HepG2 (cell line): ENCODE measurements at regions not wholly inside any gene's neighbourhood (a gene's known extent, or its start where the extent isn't known, plus 50 kb on each side); places are given as distances from the start of the nearest gene placed in this dataset.

Source experiments
- ATAC-seq: fragments of 200-7000 bp; cut with Tn5 transposase; 3 replicates; pipeline ENCODE4 v1.9.1; 2020; ENCODE audit warnings: mild to moderate bottlenecking, moderate library complexity
- BruUV-seq: library from RNA; stranded (reverse); fragments of 400-500 nt; replicated peaks from 2 replicates; lab custom pipeline; 2021; lab: Mats Ljungman, UMichigan
- CTCF ChIA-PET: fragments of 300-600 bp; formaldehyde crosslinking; extraction: SDS; loops from one replicate; lab custom pipeline; 2021; ENCODE audit warnings: low total read pairs, inconsistent platforms, low intra/inter-chr PET ratio; lab: Yijun Ruan, JAX
- POLR2A ChIA-PET: fragments of 350-600 bp; sonication (Branson Sonifier 250); formaldehyde crosslinking; loops from one replicate; lab custom pipeline; 2020; ENCODE audit warnings: antibody characterized with exemption, inconsistent platforms; lab: Yijun Ruan, JAX
- DNase-seq: peaks from one replicate; pipeline ENCODE4 v3.0.0-alpha.2; 2015; ENCODE audit warnings: low spot score
- FAIRE-seq: peaks from 3 replicates; lab custom pipeline; 2011; peaks lifted over from hg19 to GRCh38; lab: Jason Lieb, UNC
- H2AFZ ChIP-seq: one replicate; pipeline ENCODE4 v1.6.1; 2011; ENCODE audit warnings: low read length, inconsistent platforms
- H3K27ac ChIP-seq: fragments of 300-600 bp; 3 replicates; pipeline ENCODE4 v1.8.0; 2011; ENCODE audit warnings: mixed run types, mild to moderate bottlenecking, mixed read lengths, low read length, inconsistent platforms; ENCODE audit not compliant: insufficient read depth; ENCODE audit errors: extremely low read length
- H3K27me3 ChIP-seq, 2 experiments: fragments of 200-600 bp in 1 of 2; 2 replicates in 1 of 2; 3 replicates in 1 of 2; pipeline versions ENCODE4 v1.6.0 to v1.8.0; 2011; ENCODE audit warnings: low read length in 2 of 2, mild to moderate bottlenecking in 2 of 2, moderate library complexity in 2 of 2, inconsistent platforms in 1 of 2; ENCODE audit not compliant: insufficient read depth in 2 of 2, control insufficient read depth in 1 of 2
- H3K36me3 ChIP-seq, 2 experiments: fragments of 200-600 bp in 1 of 2; replicated peaks in 1 of 2; 2 replicates in 1 of 2; 3 replicates in 1 of 2; pipeline versions ENCODE4 v1.5.1 to v1.8.0; 2011; ENCODE audit warnings: low read length in 2 of 2, inconsistent platforms in 1 of 2; ENCODE audit not compliant: insufficient read depth in 2 of 2, control insufficient read depth in 1 of 2
- H3K4me1 ChIP-seq: 2 replicates; pipeline ENCODE4 v1.5.1; 2012; ENCODE audit warnings: low read length, inconsistent platforms; ENCODE audit not compliant: insufficient read depth
- H3K4me2 ChIP-seq: 2 replicates; pipeline ENCODE4 v1.6.0; 2011; ENCODE audit warnings: low read depth, low read length, inconsistent platforms
- H3K4me3 ChIP-seq, 3 experiments: fragments of 200-600 bp in 1 of 3; sonication (generic), shearing (Covaris generic) in 1 of 3; replicated peaks in 1 of 3; 2 replicates each; pipeline ENCODE4 v1.5.1; 2011 to 2016; ENCODE audit warnings: low read length in 3 of 3, inconsistent platforms in 2 of 3, low read depth in 2 of 3, mild to moderate bottlenecking in 2 of 3, control low read depth in 1 of 3, mixed read lengths in 1 of 3; ENCODE audit not compliant: insufficient read depth in 1 of 3
- H3K79me2 ChIP-seq: one replicate; pipeline ENCODE4 v1.6.1; 2011; ENCODE audit warnings: low read length, inconsistent platforms; ENCODE audit not compliant: insufficient read depth
- H3K9ac ChIP-seq: 2 replicates; pipeline ENCODE4 v1.6.0; 2011; ENCODE audit warnings: mild to moderate bottlenecking, low read depth, low read length, inconsistent platforms; ENCODE audit not compliant: insufficient read depth
- H3K9me3 ChIP-seq: 2 replicates; pipeline ENCODE4 v1.5.1; 2012; ENCODE audit warnings: mild to moderate bottlenecking, low read length
- H4K20me1 ChIP-seq: 2 replicates; pipeline ENCODE4 v1.6.0; 2011; ENCODE audit warnings: inconsistent platforms, mild to moderate bottlenecking, low read length, moderate library complexity; ENCODE audit not compliant: insufficient read depth
- ADNP ChIP-seq: sonication (generic); formaldehyde crosslinking; IDR thresholded peaks from 2 replicates; pipeline ENCODE4 v1.4.0; 2020; ENCODE audit warnings: missing genetic modification reagents
- ATF7 ChIP-seq, 2 experiments: fragments of 450-650 bp in 1 of 2; sonication (generic) in 1 of 2; formaldehyde crosslinking in 1 of 2; IDR thresholded peaks; 2 replicates each; pipeline versions ENCODE4 v1.4.0 to v1.6.1; 2016 to 2020; ENCODE audit warnings: antibody characterized with exemption in 1 of 2, mild to moderate bottlenecking in 1 of 2, missing genetic modification reagents in 1 of 2
- HOXA3 ChIP-seq: sonication (generic); formaldehyde crosslinking; IDR thresholded peaks from 2 replicates; pipeline ENCODE4 v1.5.0; 2020; ENCODE audit warnings: missing genetic modification reagents
- KDM5A ChIP-seq: fragments of 200-600 bp; sonication (generic); IDR thresholded peaks from 2 replicates; pipeline ENCODE4 v1.7.0; 2018; ENCODE audit warnings: antibody characterized with exemption, mild to moderate bottlenecking, low read length, borderline replicate concordance
- NFE2 ChIP-seq: sonication (generic); formaldehyde crosslinking; IDR thresholded peaks from 2 replicates; pipeline ENCODE4 v1.4.0; 2020; ENCODE audit warnings: missing genetic modification reagents
- NPAS2 ChIP-seq: sonication (generic); formaldehyde crosslinking; IDR thresholded peaks from 2 replicates; pipeline ENCODE4 v1.8.0; 2022; ENCODE audit warnings: mild to moderate bottlenecking, missing genetic modification reagents, borderline replicate concordance
- RBFOX2 ChIP-seq: fragments of 200-400 bp; formaldehyde crosslinking; IDR thresholded peaks from 2 replicates; pipeline ENCODE4 v1.6.1; 2017; ENCODE audit warnings: low read depth, mild to moderate bottlenecking, low read length
- RFX3 ChIP-seq: IDR thresholded peaks from 2 replicates; pipeline ENCODE4 v1.6.1; 2016; ENCODE audit warnings: missing biosample characterization, missing genetic modification reagents
- TCF7 ChIP-seq: sonication (generic); IDR thresholded peaks from 2 replicates; pipeline ENCODE4 v1.6.1; 2016; ENCODE audit warnings: antibody characterized with exemption, low read depth
- WGBS: methylation state at CpG from one replicate; pipeline ENCODE4 v1.1.6; 2017; ENCODE audit warnings: low lambda C conversion rate; 5-methylcytosine and 5-hydroxymethylcytosine counted together
- in situ Hi-C: cut with HindIII; loops from 2 replicates; pipeline ENCODE4 v1.10.0; 2017; ENCODE audit warnings: low pct_unique_long_range_greater_than_20kb; ENCODE audit not compliant: extremely low pct_ligation_motif_present
- intact Hi-C: fragments of 100-400 bp; cut with micrococcal nuclease; formaldehyde crosslinking; loops from one replicate; pipeline ENCODE4 v1.10.0; 2022; ENCODE audit not compliant: unreplicated experiment
- TF ChIP-seq, protein P1 (sequence below): sonication (generic); formaldehyde crosslinking; IDR thresholded peaks from 2 replicates; pipeline ENCODE4 v1.4.0; 2020; ENCODE audit warnings: missing genetic modification reagents
- TF ChIP-seq, protein P2 (sequence below): sonication (generic); formaldehyde crosslinking; IDR thresholded peaks from 2 replicates; pipeline ENCODE4 v1.8.1; 2023; ENCODE audit warnings: missing genetic modification reagents, inconsistent platforms, borderline replicate concordance
- TF ChIP-seq, protein P3 (sequence below): sonication (generic); formaldehyde crosslinking; conservative IDR thresholded peaks from 2 replicates; pipeline ENCODE4 v1.4.0; 2020; ENCODE audit warnings: missing genetic modification reagents

GRCh38 chr6:63517221-63517620 is 55.1 kb upstream of the LOC128125822 start:
- BruUV-seq, result no TSS peak
- no peak for DNase-seq
- Histone ChIP-seq H3K9ac (peak overlapping the region; percentile 86), H3K27me3 (no peaks in the 10 kb centered on the region), H4K20me1 (no peaks in the 10 kb centered on the region), H3K27ac (peak overlapping the region; percentile 97), H3K4me1 (peaks cover 96% of the 10 kb centered on the region), H3K4me3 (peak overlapping the region; percentile 38 to 62 (median 38); a peak in 5 of 6 replicates), H3K4me2 (peak overlapping the region; percentile 78), H3K9me3 (no peaks in the 10 kb centered on the region), H3K36me3 (no peaks in the 10 kb centered on the region), H3K79me2 (peaks cover 27% of the 10 kb centered on the region), H2AFZ (no peak overlapping the region)
- POLR2A ChIA-PET, result interaction anchor here (0.6 to 7.0 kb wide), 16 partner anchors 8 to 155 kb away, joined by 3 to 118 read pairs (median 8); no protein-coding TSS in a partner anchor
- CTCF ChIA-PET, result no interaction called here
- ATAC-seq, result no peak
- intact Hi-C loops (loop anchor here (2.0 kb wide), 1 partner anchor 126 kb away; no protein-coding TSS in a partner anchor), in situ Hi-C loops (loop anchor here (5.0 to 10.0 kb wide), 2 partner anchors 55 to 162 kb away; partner anchors contain the start of genes LOC128125822 and PTP4A1)
- no peak for TF ChIP-seq ATF7 (IDR thresholded peaks at IDR 0.05)
- no peak for TF ChIP-seq ATF7 (CRISPR knock-in tag; IDR thresholded peaks at IDR 0.05)
- TF ChIP-seq, protein P1, sequence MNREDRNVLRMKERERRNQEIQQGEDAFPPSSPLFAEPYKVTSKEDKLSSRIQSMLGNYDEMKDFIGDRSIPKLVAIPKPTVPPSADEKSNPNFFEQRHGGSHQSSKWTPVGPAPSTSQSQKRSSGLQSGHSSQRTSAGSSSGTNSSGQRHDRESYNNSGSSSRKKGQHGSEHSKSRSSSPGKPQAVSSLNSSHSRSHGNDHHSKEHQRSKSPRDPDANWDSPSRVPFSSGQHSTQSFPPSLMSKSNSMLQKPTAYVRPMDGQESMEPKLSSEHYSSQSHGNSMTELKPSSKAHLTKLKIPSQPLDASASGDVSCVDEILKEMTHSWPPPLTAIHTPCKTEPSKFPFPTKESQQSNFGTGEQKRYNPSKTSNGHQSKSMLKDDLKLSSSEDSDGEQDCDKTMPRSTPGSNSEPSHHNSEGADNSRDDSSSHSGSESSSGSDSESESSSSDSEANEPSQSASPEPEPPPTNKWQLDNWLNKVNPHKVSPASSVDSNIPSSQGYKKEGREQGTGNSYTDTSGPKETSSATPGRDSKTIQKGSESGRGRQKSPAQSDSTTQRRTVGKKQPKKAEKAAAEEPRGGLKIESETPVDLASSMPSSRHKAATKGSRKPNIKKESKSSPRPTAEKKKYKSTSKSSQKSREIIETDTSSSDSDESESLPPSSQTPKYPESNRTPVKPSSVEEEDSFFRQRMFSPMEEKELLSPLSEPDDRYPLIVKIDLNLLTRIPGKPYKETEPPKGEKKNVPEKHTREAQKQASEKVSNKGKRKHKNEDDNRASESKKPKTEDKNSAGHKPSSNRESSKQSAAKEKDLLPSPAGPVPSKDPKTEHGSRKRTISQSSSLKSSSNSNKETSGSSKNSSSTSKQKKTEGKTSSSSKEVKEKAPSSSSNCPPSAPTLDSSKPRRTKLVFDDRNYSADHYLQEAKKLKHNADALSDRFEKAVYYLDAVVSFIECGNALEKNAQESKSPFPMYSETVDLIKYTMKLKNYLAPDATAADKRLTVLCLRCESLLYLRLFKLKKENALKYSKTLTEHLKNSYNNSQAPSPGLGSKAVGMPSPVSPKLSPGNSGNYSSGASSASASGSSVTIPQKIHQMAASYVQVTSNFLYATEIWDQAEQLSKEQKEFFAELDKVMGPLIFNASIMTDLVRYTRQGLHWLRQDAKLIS, result no peak
- no peak for TF ChIP-seq NPAS2 (CRISPR knock-in tag)
- no peak for TF ChIP-seq ADNP (CRISPR knock-in tag)
- peak; percentile 35; the same call in 1 of the 2 replicates for TF ChIP-seq RFX3
- no peak for TF ChIP-seq NFE2
- TF ChIP-seq TCF7, result no peak
- no peak for TF ChIP-seq HOXA3 (CRISPR knock-in tag)
- TF ChIP-seq RBFOX2, result peak; percentile 14; the same call in 1 of the 2 replicates
- TF ChIP-seq, protein P2, sequence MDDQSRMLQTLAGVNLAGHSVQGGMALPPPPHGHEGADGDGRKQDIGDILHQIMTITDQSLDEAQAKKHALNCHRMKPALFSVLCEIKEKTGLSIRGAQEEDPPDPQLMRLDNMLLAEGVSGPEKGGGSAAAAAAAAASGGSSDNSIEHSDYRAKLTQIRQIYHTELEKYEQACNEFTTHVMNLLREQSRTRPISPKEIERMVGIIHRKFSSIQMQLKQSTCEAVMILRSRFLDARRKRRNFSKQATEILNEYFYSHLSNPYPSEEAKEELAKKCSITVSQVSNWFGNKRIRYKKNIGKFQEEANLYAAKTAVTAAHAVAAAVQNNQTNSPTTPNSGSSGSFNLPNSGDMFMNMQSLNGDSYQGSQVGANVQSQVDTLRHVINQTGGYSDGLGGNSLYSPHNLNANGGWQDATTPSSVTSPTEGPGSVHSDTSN (CRISPR knock-in tag), result no peak
- TF ChIP-seq, protein P3, sequence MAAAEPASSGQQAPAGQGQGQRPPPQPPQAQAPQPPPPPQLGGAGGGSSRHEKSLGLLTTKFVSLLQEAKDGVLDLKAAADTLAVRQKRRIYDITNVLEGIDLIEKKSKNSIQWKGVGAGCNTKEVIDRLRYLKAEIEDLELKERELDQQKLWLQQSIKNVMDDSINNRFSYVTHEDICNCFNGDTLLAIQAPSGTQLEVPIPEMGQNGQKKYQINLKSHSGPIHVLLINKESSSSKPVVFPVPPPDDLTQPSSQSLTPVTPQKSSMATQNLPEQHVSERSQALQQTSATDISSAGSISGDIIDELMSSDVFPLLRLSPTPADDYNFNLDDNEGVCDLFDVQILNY (CRISPR knock-in tag), result no peak
- TF ChIP-seq KDM5A, result 0 out of 2 replicates have a peak, but pooled peaks have one; percentile 8
- 80% methylated on average over 1 of the region's 1 CpG for WGBS
- FAIRE-seq, result no peak
